K562 (cell line): ENCODE measurements at regions not wholly inside any gene's neighbourhood (a gene's known extent, or its start where the extent isn't known, plus 50 kb on each side); places are given as distances from the start of the nearest gene placed in this dataset.

Experiments used
- BMI1 ChIP-seq: fragments of 150-350 bp; IDR thresholded peaks from 2 replicates; pipeline ENCODE4 v1.6.1; 2014; ENCODE audit warnings: low read length
- CBFA2T3 ChIP-seq: fragments of 450-650 bp; IDR thresholded peaks from 2 replicates; pipeline ENCODE4 v1.6.1; 2017
- CREB5 ChIP-seq: fragments of 250-450 bp; sonication (Bioruptor Pico); IDR thresholded peaks from 2 replicates; pipeline ENCODE4 v1.5.0; 2020; ENCODE audit warnings: mild to moderate bottlenecking
- ETV1 ChIP-seq: fragments of 450-650 bp; conservative IDR thresholded peaks from 2 replicates; pipeline ENCODE4 v1.6.1; 2016; ENCODE audit warnings: missing genetic modification characterization, control low read depth, low read depth, missing compliant biosample characterization
- FOSL1 ChIP-seq: fragments of 200-800 bp; sonication (Bioruptor generic); conservative IDR thresholded peaks from 2 replicates; pipeline ENCODE4 v1.6.1; 2016; ENCODE audit warnings: missing genetic modification characterization, missing compliant biosample characterization
- HLTF ChIP-seq: fragments of 450-650 bp; IDR thresholded peaks from 2 replicates; pipeline ENCODE4 v1.6.1; 2016
- HMBOX1 ChIP-seq: sonication (generic); IDR thresholded peaks from 2 replicates; pipeline ENCODE4 v1.6.1; 2016
- HNRNPLL ChIP-seq: fragments of 200-400 bp; formaldehyde crosslinking; IDR thresholded peaks from 2 replicates; pipeline ENCODE4 v1.6.1; 2017; ENCODE audit warnings: low read length, low read depth, mild to moderate bottlenecking; ENCODE audit not compliant: poor library complexity, severe bottlenecking
- MEIS2 ChIP-seq: fragments of 450-650 bp; IDR thresholded peaks from 2 replicates; pipeline ENCODE4 v1.6.1; 2014; ENCODE audit warnings: mild to moderate bottlenecking; ENCODE audit not compliant: partially characterized antibody
- NELFE ChIP-seq: IDR thresholded peaks from 2 replicates; pipeline ENCODE4 v1.6.1; 2011; ENCODE audit warnings: mild to moderate bottlenecking; ENCODE audit not compliant: insufficient read depth, insufficient read length
- PBX2 ChIP-seq, 2 experiments: IDR thresholded peaks in 1 of 2; conservative IDR thresholded peaks in 1 of 2; 2 replicates each; pipeline ENCODE4 v1.6.1; 2016; ENCODE audit warnings: low read depth in 2 of 2, mild to moderate bottlenecking in 1 of 2, missing compliant biosample characterization in 1 of 2, missing genetic modification characterization in 1 of 2, moderate library complexity in 1 of 2
- POLR2B ChIP-seq: fragments of 450-650 bp; IDR thresholded peaks from 2 replicates; pipeline ENCODE4 v1.6.1; 2018; ENCODE audit warnings: low read depth; ENCODE audit not compliant: partially characterized antibody
- RCOR1 ChIP-seq, 2 experiments: IDR thresholded peaks; 2 replicates each; pipeline ENCODE4 v1.6.1; 2012; ENCODE audit warnings: low read depth in 2 of 2, low read length in 2 of 2, borderline replicate concordance in 1 of 2, improper control_type of control experiment in 1 of 2
- SAFB2 ChIP-seq: fragments of 200-400 bp; formaldehyde crosslinking; IDR thresholded peaks from 2 replicates; pipeline ENCODE4 v1.6.1; 2018; ENCODE audit warnings: borderline replicate concordance, low read length, low read depth, moderate library complexity; ENCODE audit not compliant: severe bottlenecking
- STAG1 ChIP-seq: sonication (generic); formaldehyde crosslinking; IDR thresholded peaks from 2 replicates; pipeline ENCODE4 v1.5.0; 2020; ENCODE audit warnings: missing genetic modification reagents, borderline replicate concordance
- TCF3 ChIP-seq: sonication (generic); formaldehyde crosslinking; IDR thresholded peaks from 2 replicates; pipeline ENCODE4 v1.4.0; 2020; ENCODE audit warnings: mild to moderate bottlenecking, missing genetic modification reagents
- TEAD4 ChIP-seq, 2 experiments: sonication (generic) in 1 of 2; formaldehyde crosslinking in 1 of 2; IDR thresholded peaks; 2 replicates each; pipeline versions ENCODE4 v1.6.1 to v1.8.0; 2012 to 2022; ENCODE audit warnings: borderline replicate concordance in 1 of 2, inconsistent platforms in 1 of 2, low read length in 1 of 2, mild to moderate bottlenecking in 1 of 2, missing genetic modification reagents in 1 of 2
- ZFP1 ChIP-seq: fragments of 450-650 bp; formaldehyde crosslinking; IDR thresholded peaks from 2 replicates; pipeline ENCODE4 v1.4.0; 2020; ENCODE audit warnings: mild to moderate bottlenecking, mixed read lengths
- TF ChIP-seq, protein P1 (sequence below): fragments of 450-650 bp; conservative IDR thresholded peaks from 2 replicates; pipeline ENCODE4 v1.6.1; 2016; ENCODE audit warnings: missing genetic modification characterization, low read depth, mild to moderate bottlenecking, missing compliant biosample characterization, moderate library complexity

DNA sequence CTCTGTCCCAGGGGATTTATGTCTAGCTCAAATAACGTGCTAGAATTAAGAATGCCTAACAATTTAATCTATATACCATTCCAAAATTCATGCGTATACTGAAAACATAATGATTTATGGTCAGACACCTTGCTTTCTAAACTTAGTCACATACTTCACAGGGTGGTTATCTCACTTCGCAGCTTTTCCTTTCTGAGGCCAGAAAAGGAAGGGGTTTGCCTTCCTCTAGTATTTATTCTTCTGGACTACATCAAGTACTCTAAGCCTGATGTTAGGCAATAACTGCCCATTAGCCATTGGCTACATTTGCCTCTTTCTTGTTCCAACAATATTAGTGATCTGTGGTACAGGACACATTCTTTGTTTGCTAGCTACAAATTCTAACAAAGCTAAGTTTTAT lies 72.6 kb upstream of the FHIP2A start (continued):
- TF ChIP-seq, protein P1, sequence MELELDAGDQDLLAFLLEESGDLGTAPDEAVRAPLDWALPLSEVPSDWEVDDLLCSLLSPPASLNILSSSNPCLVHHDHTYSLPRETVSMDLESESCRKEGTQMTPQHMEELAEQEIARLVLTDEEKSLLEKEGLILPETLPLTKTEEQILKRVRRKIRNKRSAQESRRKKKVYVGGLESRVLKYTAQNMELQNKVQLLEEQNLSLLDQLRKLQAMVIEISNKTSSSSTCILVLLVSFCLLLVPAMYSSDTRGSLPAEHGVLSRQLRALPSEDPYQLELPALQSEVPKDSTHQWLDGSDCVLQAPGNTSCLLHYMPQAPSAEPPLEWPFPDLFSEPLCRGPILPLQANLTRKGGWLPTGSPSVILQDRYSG (tag) = no peak
- peak; percentile 51; the same call in 1 of the 2 replicates for TF ChIP-seq TCF3 (CRISPR knock-in tag)
- TF ChIP-seq FOSL1 (tag) = no peak
- TF ChIP-seq PBX2 (CRISPR knock-in tag; IDR thresholded peaks at IDR 0.05; ENCODE audit: low read depth) = no peak
- TF ChIP-seq PBX2 (tag; conservative IDR thresholded peaks at IDR 0.05; ENCODE audit: low read depth) = peak; percentile 66; the same call in 1 of the 2 replicates
- TF ChIP-seq CBFA2T3 = peak; percentile 58
- TF ChIP-seq HLTF = no peak
- no peak for TF ChIP-seq STAG1 (CRISPR knock-in tag)
- TF ChIP-seq BMI1 = no peak
- TF ChIP-seq MEIS2 = peak; percentile 60
- TF ChIP-seq NELFE = no peak
- TF ChIP-seq CREB5 (CRISPR knock-in tag) = no peak
- no peak for TF ChIP-seq RCOR1 (IDR thresholded peaks at IDR 0.05; ENCODE audit: borderline replicate concordance in 1 of 2, low read depth in 2 of 2, low read length in 2 of 2)
- no peak for TF ChIP-seq HNRNPLL
- no peak for TF ChIP-seq HMBOX1
- TF ChIP-seq ZFP1 (CRISPR knock-in tag) = no peak
- TF ChIP-seq POLR2B = no peak
- no peak for TF ChIP-seq ETV1 (tag)
- no peak for TF ChIP-seq SAFB2
- peak; percentile 47; the same call in 1 of the 2 replicates for TF ChIP-seq TEAD4 (IDR thresholded peaks at IDR 0.05; ENCODE audit: low read length)
- TF ChIP-seq TEAD4 (CRISPR knock-in tag; IDR thresholded peaks at IDR 0.05; ENCODE audit: borderline replicate concordance) = no peak
